ENCODE measurements at regions not wholly inside any gene's neighbourhood (a gene's known extent, or its start where the extent isn't known, plus 50 kb on each side); places are given as distances from the start of the nearest gene placed in this dataset.
A peak's percentile ranks its signal among the peaks of the same experiment; 100 is the strongest.

DNA sequence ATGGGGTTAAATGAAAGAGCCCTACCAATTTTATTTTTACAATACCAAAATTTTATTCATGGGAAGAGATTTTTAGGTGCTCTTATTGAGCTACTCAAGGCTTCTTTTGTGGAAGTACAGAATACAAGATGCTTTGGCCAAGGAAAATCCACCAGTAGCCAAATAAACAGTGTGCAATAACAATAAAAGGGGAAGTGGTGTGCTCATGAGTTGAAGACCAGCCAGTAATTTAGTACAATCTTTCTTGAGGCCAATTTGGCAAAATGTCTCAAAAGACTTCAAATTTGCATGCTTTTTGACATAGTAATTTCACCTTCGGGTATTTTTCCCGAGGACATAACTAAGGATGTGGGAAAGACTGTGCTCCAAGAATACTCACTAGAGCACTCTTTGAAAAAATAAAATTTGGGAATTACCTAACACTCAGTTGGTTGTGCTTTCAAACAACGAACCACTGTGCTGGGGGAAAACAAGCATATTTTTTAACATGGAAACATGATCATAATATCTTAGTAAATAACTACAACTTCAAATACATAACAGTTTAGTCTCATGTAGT lies 294.0 kb downstream of the DIPK2A start:
- TF ChIP-seq, protein P1, sequence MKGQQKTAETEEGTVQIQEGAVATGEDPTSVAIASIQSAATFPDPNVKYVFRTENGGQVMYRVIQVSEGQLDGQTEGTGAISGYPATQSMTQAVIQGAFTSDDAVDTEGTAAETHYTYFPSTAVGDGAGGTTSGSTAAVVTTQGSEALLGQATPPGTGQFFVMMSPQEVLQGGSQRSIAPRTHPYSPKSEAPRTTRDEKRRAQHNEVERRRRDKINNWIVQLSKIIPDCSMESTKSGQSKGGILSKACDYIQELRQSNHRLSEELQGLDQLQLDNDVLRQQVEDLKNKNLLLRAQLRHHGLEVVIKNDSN (IDR thresholded peaks at IDR 0.05), result no peak
- no peak for TF ChIP-seq TAF1 (IDR thresholded peaks at IDR 0.05; ENCODE audit: low read depth)
- TF ChIP-seq, protein P2, sequence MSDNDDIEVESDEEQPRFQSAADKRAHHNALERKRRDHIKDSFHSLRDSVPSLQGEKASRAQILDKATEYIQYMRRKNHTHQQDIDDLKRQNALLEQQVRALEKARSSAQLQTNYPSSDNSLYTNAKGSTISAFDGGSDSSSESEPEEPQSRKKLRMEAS (IDR thresholded peaks at IDR 0.05), result no peak

DNA sequence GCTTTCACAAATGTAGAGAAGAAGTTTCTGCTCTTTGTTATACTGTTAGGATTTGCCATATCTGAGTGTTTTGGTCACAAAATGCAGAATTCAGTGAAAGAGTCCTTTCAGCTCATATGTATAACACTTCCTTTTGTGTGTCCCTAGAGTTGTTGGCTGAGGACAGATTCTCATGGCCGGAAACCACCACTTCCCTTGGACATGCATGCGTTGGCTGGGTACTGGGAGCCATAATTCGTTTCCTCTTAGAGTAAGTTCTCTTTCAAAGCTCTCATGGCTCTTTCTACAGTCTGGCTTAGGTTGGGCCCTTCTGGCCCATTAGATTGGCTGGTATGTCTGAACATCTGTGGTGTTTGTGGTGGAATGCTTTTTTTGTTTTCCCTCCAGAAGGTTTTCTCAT lies 298.5 kb downstream of the DIPK2A start:
- TF ChIP-seq CREB1 (IDR thresholded peaks at IDR 0.05; ENCODE audit: low read depth) (no peak), TEAD4 (IDR thresholded peaks at IDR 0.05) (no peak), ZBTB7A (IDR thresholded peaks at IDR 0.05; ENCODE audit: low read depth) (no peak), NFIC (IDR thresholded peaks at IDR 0.05) (no peak), FOXM1 (IDR thresholded peaks at IDR 0.05; ENCODE audit: borderline replicate concordance, low read depth) (no peak), CEBPB (IDR thresholded peaks at IDR 0.05) (no peak), TAF1 (IDR thresholded peaks at IDR 0.05; ENCODE audit: low read depth) (no peak), RAD21 (IDR thresholded peaks at IDR 0.05; ENCODE audit: low read depth) (no peak)
- TF ChIP-seq, protein P2 (IDR thresholded peaks at IDR 0.05), result no peak

DNA sequence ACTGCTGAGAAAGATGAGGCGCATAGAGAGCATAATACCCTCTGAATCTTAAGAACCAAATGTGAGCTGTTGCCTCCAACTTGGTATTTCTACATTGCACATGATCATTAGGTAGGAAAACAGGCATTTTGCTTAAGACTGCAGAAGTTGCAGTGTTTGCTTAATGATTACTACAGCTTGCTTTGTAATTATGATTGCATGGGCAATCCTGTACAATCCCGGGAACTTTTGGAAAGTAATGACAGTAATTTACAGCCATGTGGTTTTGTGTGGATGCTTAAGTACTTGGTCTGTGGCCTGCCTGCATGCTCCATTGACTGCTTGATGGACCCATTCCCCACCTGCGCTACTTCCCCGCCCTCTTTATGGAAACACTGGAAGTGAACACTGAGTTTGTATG lies 301.1 kb downstream of the DIPK2A start:
- TF ChIP-seq TAF1 (IDR thresholded peaks at IDR 0.05; ENCODE audit: low read depth) (no peak), CEBPB (IDR thresholded peaks at IDR 0.05) (0 out of 2 replicates have a peak, but pooled peaks have one; percentile 14), CREB1 (IDR thresholded peaks at IDR 0.05; ENCODE audit: low read depth) (no peak), TCF12 (IDR thresholded peaks at IDR 0.05; ENCODE audit: low read depth) (peak; percentile 84), TEAD4 (IDR thresholded peaks at IDR 0.05) (peak; percentile 45), YY1 (IDR thresholded peaks at IDR 0.05; ENCODE audit: low read depth) (no peak), ZBTB7A (IDR thresholded peaks at IDR 0.05; ENCODE audit: low read depth) (no peak), NFIC (IDR thresholded peaks at IDR 0.05) (peak; percentile 48; the same call in 1 of the 2 replicates), EP300 (IDR thresholded peaks at IDR 0.05; ENCODE audit: borderline replicate concordance) (no peak)
- TF ChIP-seq, protein P2 (IDR thresholded peaks at IDR 0.05), result 0 out of 2 replicates have a peak, but pooled peaks have one; percentile 26
- TF ChIP-seq, protein P1 (IDR thresholded peaks at IDR 0.05), result no peak
- TF ChIP-seq, protein P3, sequence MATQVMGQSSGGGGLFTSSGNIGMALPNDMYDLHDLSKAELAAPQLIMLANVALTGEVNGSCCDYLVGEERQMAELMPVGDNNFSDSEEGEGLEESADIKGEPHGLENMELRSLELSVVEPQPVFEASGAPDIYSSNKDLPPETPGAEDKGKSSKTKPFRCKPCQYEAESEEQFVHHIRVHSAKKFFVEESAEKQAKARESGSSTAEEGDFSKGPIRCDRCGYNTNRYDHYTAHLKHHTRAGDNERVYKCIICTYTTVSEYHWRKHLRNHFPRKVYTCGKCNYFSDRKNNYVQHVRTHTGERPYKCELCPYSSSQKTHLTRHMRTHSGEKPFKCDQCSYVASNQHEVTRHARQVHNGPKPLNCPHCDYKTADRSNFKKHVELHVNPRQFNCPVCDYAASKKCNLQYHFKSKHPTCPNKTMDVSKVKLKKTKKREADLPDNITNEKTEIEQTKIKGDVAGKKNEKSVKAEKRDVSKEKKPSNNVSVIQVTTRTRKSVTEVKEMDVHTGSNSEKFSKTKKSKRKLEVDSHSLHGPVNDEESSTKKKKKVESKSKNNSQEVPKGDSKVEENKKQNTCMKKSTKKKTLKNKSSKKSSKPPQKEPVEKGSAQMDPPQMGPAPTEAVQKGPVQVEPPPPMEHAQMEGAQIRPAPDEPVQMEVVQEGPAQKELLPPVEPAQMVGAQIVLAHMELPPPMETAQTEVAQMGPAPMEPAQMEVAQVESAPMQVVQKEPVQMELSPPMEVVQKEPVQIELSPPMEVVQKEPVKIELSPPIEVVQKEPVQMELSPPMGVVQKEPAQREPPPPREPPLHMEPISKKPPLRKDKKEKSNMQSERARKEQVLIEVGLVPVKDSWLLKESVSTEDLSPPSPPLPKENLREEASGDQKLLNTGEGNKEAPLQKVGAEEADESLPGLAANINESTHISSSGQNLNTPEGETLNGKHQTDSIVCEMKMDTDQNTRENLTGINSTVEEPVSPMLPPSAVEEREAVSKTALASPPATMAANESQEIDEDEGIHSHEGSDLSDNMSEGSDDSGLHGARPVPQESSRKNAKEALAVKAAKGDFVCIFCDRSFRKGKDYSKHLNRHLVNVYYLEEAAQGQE (IDR thresholded peaks at IDR 0.05; ENCODE audit: low read depth), result no peak

DNA sequence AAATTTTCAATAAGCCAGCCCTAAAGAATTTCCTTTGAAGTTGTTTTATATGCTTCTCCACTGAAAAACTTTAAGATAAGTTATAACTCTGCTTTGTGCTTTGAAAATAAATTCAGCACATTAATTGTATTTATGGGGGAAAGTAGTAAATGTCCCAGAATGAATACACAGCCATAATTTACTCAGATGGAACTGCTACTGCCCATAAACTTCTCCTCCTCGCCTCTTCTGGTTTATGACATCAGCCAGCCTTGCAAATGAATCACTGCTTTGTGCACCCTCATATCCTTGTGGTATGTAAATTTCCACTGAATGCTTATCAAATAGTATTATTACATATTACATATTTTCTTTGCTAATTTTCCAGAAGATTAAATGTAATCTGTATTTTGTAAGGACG lies 302.0 kb downstream of the DIPK2A start:
- no peak for TF ChIP-seq FOXM1 (IDR thresholded peaks at IDR 0.05; ENCODE audit: borderline replicate concordance, low read depth)
- no peak for TF ChIP-seq TCF12 (IDR thresholded peaks at IDR 0.05; ENCODE audit: low read depth)
- TF ChIP-seq, protein P2 (IDR thresholded peaks at IDR 0.05), result no peak
- TF ChIP-seq CEBPB (IDR thresholded peaks at IDR 0.05), result no peak
- TF ChIP-seq TAF1 (IDR thresholded peaks at IDR 0.05; ENCODE audit: low read depth), result no peak
- TF ChIP-seq, protein P3 (IDR thresholded peaks at IDR 0.05; ENCODE audit: low read depth), result no peak
- TF ChIP-seq CREB1 (IDR thresholded peaks at IDR 0.05; ENCODE audit: low read depth), result no peak
- TF ChIP-seq TEAD4 (IDR thresholded peaks at IDR 0.05), result no peak
- TF ChIP-seq, protein P1 (IDR thresholded peaks at IDR 0.05), result no peak
- no peak for TF ChIP-seq RAD21 (IDR thresholded peaks at IDR 0.05; ENCODE audit: low read depth)
- TF ChIP-seq ZBTB7A (IDR thresholded peaks at IDR 0.05; ENCODE audit: low read depth), result no peak
- TF ChIP-seq YY1 (IDR thresholded peaks at IDR 0.05; ENCODE audit: low read depth), result no peak
- TF ChIP-seq NFIC (IDR thresholded peaks at IDR 0.05), result no peak
- no peak for TF ChIP-seq EGR1 (IDR thresholded peaks at IDR 0.05)
- no peak for TF ChIP-seq EP300 (IDR thresholded peaks at IDR 0.05; ENCODE audit: borderline replicate concordance)

DNA sequence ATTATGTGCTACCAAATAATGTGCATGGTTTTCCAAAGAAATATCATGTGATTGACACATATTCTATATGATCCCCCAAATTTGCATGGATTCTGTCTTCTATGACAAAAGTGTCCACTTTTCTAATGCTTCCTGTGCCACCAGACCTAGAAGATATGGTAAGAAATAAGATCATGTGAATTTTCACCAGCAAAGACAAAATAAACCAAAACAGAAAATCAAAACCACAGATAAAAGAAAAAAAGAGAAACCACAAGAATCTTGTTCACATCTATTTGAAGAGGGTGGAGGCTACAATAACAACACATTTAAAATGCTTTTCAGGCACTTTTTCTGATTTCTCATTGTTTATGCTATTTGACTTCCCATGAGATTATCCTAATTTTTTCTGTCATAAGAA lies 303.4 kb downstream of the DIPK2A start:
- no peak for TF ChIP-seq TCF12 (IDR thresholded peaks at IDR 0.05; ENCODE audit: low read depth)
- TF ChIP-seq CEBPB (IDR thresholded peaks at IDR 0.05), result no peak
- TF ChIP-seq EP300 (IDR thresholded peaks at IDR 0.05; ENCODE audit: borderline replicate concordance), result no peak
- TF ChIP-seq CREB1 (IDR thresholded peaks at IDR 0.05; ENCODE audit: low read depth), result no peak
- no peak for TF ChIP-seq EGR1 (IDR thresholded peaks at IDR 0.05)
- TF ChIP-seq, protein P1 (IDR thresholded peaks at IDR 0.05), result no peak
- no peak for TF ChIP-seq ZBTB7A (IDR thresholded peaks at IDR 0.05; ENCODE audit: low read depth)
- no peak for TF ChIP-seq RAD21 (IDR thresholded peaks at IDR 0.05; ENCODE audit: low read depth)
- TF ChIP-seq YY1 (IDR thresholded peaks at IDR 0.05; ENCODE audit: low read depth), result no peak
- TF ChIP-seq, protein P3 (IDR thresholded peaks at IDR 0.05; ENCODE audit: low read depth), result no peak
- TF ChIP-seq NFIC (IDR thresholded peaks at IDR 0.05), result no peak
- no peak for TF ChIP-seq TAF1 (IDR thresholded peaks at IDR 0.05; ENCODE audit: low read depth)
